Stimulated activated memory B cell treated with anti-CD40 and anti-IgM and Interleukin-4, amounts not matched to agents 10 μg/mL and 1 μg/mL and 100 μg/mL, for 72 hours (primary cell): ENCODE measurements at regions not wholly inside any gene's neighbourhood (a gene's known extent, or its start where the extent isn't known, plus 50 kb on each side); places are given as distances from the start of the nearest gene placed in this dataset.

ENCODE experiments used
- ATAC-seq: fragments of 150-1000 bp; cut with Tn5 transposase; 2 replicates; pipeline ENCODE4 v1.10.0; 2021
- H3K27ac Mint-ChIP-seq: one replicate; pipeline ENCODE4 v1.8.0; 2022; ENCODE audit warnings: mild to moderate bottlenecking, mixed read lengths
- H3K27me3 Mint-ChIP-seq: one replicate; pipeline ENCODE4 v1.8.0; 2022; ENCODE audit warnings: mixed read lengths
- H3K36me3 Mint-ChIP-seq: one replicate; pipeline ENCODE4 v1.8.0; 2022; ENCODE audit warnings: mixed read lengths
- H3K4me1 Mint-ChIP-seq: one replicate; pipeline ENCODE4 v1.8.0; 2022; ENCODE audit warnings: mixed read lengths
- H3K4me3 Mint-ChIP-seq: one replicate; pipeline ENCODE4 v1.8.0; 2022; ENCODE audit warnings: mild to moderate bottlenecking, moderate library complexity, mixed read lengths
- H3K9me3 Mint-ChIP-seq: one replicate; pipeline ENCODE4 v1.8.0; 2022; ENCODE audit warnings: mixed read lengths

DNA sequence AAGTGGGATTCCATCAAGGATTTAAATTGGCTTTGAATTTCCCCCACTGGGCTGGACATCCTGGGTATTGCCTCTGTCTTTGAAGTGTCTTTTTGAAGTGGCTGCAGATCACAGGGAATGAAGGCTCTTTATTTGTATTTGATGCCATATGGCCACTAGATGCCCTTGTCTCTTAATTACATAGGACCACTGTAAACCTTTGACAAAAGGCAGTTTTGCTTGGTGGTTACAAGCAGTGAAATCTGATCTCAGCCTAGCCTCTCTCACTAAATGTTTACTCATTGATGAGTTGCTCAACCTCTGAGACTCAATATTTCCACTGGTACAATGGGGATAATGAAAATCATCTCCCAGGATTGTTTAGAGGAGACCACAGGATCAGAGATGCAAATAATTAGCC lies 102.2 kb downstream of the INSIG2 start:
- ATAC-seq = no peak
- no peaks in the 10 kb centered on the region for H3K9me3 Mint-ChIP-seq
- no peak overlapping the region for H3K4me3 Mint-ChIP-seq
- peaks cover 11% of the 10 kb centered on the region for H3K4me1 Mint-ChIP-seq
- H3K27ac Mint-ChIP-seq = no peak overlapping the region
- no peaks in the 10 kb centered on the region for H3K36me3 Mint-ChIP-seq
- peaks cover 6% of the 10 kb centered on the region for H3K27me3 Mint-ChIP-seq

DNA sequence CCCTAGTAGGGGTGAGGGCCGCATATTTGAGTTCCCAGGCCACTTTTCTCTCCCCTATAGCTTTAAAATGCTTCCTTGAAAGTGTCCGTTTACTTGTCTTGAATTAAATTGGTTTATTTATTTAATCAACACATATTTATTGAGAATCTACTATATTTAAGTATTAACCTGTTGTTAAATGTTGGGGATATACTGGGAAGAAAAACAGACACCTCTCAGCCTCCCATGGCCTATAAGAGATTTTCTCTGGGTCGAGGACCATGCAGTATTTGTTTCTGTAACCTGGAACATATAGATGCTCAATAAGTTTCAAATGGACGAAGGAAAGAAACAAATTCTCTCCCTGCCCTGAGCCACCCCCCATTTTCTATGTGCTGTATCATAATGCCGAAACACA lies 98.6 kb downstream of the INSIG2 start:
- H3K4me3 Mint-ChIP-seq = peak overlapping the region; percentile 94
- ATAC-seq = no peak
- H3K9me3 Mint-ChIP-seq = no peaks in the 10 kb centered on the region
- peaks cover 17% of the 10 kb centered on the region for H3K4me1 Mint-ChIP-seq
- peak overlapping the region; percentile 88 for H3K27ac Mint-ChIP-seq
- no peaks in the 10 kb centered on the region for H3K36me3 Mint-ChIP-seq
- peaks cover 6% of the 10 kb centered on the region for H3K27me3 Mint-ChIP-seq

DNA sequence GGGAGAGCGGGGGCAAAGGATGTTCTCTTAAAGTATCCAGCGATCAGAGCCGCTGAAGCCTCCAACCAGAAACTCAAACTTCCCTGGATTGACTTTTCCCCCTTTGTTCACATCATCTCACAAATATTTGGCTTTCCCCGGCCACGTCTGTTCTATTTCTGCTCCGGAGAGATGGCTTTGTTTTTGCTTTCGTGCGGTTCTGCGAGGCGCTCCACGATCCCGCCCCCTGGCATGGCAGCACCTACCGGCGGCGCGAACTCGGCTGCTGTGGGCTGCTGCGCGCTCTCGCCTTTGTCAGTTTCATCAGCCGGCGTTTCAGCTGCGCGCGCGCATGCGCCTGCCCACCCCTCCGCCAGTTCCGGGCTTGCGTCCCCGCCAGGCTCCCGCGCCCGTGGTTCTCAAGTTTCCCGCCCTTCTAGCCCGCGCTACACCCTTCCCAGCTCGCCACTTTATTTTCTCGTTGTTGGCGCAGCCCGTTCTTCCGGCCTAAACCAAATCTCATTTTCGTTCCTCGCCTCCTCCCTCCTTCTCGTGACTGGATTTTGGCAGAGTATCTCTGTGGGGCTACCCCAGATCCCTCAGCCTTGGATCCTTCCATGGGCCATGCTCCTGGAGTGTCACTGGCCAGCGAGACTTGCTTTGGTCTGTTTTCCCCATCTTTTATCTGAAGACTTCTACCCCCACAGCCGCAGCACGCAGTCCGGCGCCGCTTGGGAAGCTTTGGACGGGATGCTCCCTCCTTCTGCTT lies 98.0 kb downstream of the INSIG2 start:
- Mint-ChIP-seq H3K4me1 (peaks cover 17% of the 10 kb centered on the region), H3K36me3 (no peaks in the 10 kb centered on the region), H3K4me3 (peak overlapping the region; percentile 94), H3K27me3 (peaks cover 4% of the 10 kb centered on the region), H3K9me3 (no peaks in the 10 kb centered on the region), H3K27ac (peak overlapping the region; percentile 88)
- peak; percentile 95 for ATAC-seq

DNA sequence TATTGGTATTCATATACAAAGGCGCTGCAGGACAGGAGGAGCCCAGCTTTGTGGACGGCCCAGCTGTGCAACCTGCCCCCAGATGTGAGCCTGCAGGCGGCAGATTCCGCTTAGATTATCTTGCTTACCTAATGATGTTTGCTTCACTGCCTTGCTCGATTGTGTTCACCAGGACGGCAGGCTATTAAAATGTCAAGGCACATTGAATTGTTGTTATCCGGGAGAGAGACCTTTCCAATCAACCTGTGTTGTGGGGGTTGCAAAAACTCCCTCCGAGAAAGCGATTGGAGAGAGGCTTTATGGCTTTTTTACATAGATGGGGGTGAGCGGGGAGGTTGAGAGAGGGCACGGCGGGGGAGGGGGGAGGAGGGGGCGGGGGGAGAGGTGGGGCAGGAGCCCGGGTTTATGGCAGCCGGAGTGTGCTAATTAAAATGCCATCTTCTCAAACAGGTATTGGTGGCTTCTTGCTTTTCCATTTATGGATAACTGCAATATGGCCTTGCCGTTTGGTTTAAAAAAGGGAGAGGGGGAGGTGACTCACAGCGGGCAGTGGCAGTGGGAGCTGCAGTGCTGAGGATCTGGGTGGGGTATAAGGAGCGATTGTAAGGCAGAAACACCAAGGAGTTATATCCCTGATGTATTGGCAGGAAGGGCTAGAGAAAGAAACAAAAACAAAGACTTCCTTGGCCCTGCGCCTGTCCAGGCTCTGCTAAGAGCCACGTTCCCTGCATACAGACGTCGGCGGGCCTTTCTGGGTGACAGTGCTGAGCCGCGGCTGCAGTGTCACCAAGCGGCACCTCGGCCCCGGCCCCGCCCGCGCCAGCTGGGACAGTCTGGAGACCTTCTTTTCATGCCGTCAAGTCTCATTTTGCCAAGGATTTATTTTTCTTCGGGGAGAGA lies 97.2 kb downstream of the INSIG2 start:
- Mint-ChIP-seq H3K27ac (peak overlapping the region; percentile 88), H3K4me1 (peaks cover 17% of the 10 kb centered on the region), H3K27me3 (peaks cover 4% of the 10 kb centered on the region), H3K9me3 (no peaks in the 10 kb centered on the region), H3K36me3 (no peaks in the 10 kb centered on the region), H3K4me3 (peak overlapping the region; percentile 94)
- peak; percentile 87 for ATAC-seq

DNA sequence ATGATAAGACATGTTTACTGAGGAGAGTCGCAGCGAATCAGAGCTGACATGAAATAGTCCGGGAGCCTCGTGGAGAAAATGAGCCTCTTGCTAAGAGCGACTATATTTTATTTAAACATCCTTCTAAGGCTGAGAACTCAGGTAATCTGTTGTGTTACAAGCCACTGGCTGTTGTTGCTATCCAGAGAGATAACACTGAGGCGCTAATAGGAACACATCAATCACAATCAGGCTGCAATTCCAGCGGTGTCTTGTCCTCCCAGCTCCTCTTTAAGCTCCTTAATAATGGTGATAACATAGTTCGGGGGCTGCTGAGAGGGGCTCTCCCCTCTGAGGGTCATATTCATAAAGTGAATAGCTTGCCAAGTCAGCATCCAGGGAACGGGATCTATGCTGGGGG lies 95.1 kb downstream of the INSIG2 start:
- no peak overlapping the region for H3K27ac Mint-ChIP-seq
- peaks cover 16% of the 10 kb centered on the region for H3K27me3 Mint-ChIP-seq
- H3K4me1 Mint-ChIP-seq = peaks cover 17% of the 10 kb centered on the region
- no peaks in the 10 kb centered on the region for H3K9me3 Mint-ChIP-seq
- no peaks in the 10 kb centered on the region for H3K36me3 Mint-ChIP-seq
- ATAC-seq = no peak
- H3K4me3 Mint-ChIP-seq = no peak overlapping the region

DNA sequence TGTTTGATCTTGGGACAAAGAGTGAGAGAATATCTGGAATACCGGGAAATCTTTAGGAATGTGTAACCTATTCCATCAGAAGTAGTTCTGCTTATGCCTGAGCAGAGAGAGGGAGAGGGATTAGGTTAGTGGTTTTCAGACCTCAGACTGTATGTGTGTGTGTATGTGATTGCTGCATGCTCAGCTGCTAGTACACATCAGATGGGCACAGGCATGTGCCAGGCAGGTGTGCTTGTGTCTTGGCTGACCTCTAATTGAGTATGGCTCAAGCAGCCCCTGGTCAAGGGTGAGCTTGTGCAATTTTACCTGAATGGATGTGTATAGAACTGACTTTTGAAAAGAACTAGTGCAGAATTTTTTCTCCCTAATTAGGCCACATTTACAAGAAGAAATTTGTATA lies 91.2 kb downstream of the INSIG2 start:
- H3K4me1 Mint-ChIP-seq = no peaks in the 10 kb centered on the region
- H3K27ac Mint-ChIP-seq = no peak overlapping the region
- H3K36me3 Mint-ChIP-seq = no peaks in the 10 kb centered on the region
- H3K4me3 Mint-ChIP-seq = no peak overlapping the region
- ATAC-seq = no peak
- H3K9me3 Mint-ChIP-seq = no peaks in the 10 kb centered on the region
- peaks cover 25% of the 10 kb centered on the region for H3K27me3 Mint-ChIP-seq

DNA sequence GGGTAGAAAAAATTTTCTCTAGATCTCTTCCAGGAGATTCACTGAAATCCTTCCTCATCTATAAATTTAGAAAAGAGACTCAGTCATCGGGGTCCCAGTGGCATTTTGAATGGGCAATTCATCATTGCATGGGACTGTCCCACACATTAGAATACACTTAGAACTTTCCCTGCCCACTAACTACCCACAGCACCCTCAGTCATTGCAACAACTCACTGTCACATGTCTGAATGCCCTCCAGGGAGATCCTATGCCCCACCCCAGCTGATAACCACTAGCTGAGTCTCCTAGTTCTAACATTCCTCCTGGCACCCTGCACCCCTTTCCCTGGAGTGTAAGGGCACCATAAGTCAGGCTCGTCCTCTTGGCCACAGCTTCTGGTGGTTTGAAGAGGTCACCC lies 89.6 kb downstream of the INSIG2 start:
- Mint-ChIP-seq H3K9me3 (no peaks in the 10 kb centered on the region), H3K4me1 (no peaks in the 10 kb centered on the region), H3K27ac (no peak overlapping the region), H3K4me3 (no peak overlapping the region), H3K27me3 (peaks cover 26% of the 10 kb centered on the region), H3K36me3 (no peaks in the 10 kb centered on the region)
- no peak for ATAC-seq

DNA sequence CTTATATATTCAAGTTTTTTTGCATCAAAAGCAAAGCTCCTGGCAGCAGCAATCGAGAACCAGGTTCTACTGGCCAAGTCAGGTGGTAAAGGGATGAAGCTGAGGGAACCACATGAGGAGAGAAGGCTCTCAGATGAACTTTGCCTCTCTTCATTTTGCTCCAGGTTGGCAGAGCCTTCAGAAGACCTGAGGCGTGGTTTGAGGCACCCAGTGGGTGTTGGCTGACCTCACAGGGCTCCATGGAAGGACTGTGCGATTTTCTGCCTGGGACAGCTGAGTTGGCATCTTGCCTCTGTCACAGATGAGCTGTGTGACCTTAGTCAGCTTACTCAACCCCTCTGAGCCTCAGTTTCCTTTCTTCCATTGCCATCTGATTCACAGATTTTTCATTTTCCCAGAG lies 89.0 kb downstream of the INSIG2 start:
- Mint-ChIP-seq H3K27me3 (peaks cover 26% of the 10 kb centered on the region), H3K27ac (no peak overlapping the region), H3K4me1 (no peaks in the 10 kb centered on the region), H3K4me3 (no peak overlapping the region), H3K36me3 (no peaks in the 10 kb centered on the region), H3K9me3 (no peaks in the 10 kb centered on the region)
- ATAC-seq = no peak

DNA sequence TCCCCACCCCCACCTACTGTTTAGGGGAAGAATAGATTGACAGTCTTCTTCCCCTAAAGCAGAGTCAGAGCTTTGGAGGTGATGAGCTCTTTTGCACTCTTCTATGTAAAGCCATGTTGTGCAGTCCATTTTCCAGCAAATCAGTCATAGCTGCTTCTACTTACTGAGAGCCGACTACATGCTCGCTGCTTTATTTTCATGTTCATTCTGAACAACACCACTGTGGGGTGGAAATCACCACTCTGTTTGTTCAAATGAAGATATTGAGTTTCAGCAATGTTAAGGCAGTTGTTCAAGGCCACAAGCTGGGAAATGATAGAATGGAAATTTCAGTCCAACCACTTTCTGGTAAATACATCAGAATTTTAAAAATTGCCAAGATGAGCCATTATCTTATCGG lies 88.3 kb downstream of the INSIG2 start:
- peaks cover 26% of the 10 kb centered on the region for H3K27me3 Mint-ChIP-seq
- ATAC-seq = no peak
- no peak overlapping the region for H3K4me3 Mint-ChIP-seq
- H3K27ac Mint-ChIP-seq = no peak overlapping the region
- H3K9me3 Mint-ChIP-seq = no peaks in the 10 kb centered on the region
- H3K4me1 Mint-ChIP-seq = no peaks in the 10 kb centered on the region
- H3K36me3 Mint-ChIP-seq = no peaks in the 10 kb centered on the region

DNA sequence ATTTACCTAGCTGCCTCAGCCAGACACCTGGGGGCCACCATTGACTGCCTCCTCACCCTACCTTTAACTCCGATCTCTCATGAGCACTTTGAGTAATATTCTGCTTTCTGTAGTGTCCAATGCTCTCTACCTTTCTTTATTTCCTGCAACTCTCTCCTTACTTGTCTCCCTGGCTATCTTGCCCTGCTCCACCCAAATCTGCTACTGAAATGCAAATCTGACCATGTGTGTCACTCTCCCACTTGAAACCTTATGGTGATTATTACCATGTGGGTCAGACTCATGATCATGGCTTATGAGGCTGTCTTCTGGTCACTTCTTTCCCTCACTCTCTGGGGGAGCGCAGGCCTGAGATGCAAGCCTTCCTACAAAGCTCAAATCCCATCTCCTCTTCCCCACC lies 83.3 kb downstream of the INSIG2 start:
- Mint-ChIP-seq H3K4me3 (no peak overlapping the region), H3K27me3 (peaks cover 10% of the 10 kb centered on the region), H3K36me3 (no peaks in the 10 kb centered on the region), H3K27ac (no peak overlapping the region), H3K4me1 (peaks cover 5% of the 10 kb centered on the region), H3K9me3 (no peaks in the 10 kb centered on the region)
- ATAC-seq = no peak

DNA sequence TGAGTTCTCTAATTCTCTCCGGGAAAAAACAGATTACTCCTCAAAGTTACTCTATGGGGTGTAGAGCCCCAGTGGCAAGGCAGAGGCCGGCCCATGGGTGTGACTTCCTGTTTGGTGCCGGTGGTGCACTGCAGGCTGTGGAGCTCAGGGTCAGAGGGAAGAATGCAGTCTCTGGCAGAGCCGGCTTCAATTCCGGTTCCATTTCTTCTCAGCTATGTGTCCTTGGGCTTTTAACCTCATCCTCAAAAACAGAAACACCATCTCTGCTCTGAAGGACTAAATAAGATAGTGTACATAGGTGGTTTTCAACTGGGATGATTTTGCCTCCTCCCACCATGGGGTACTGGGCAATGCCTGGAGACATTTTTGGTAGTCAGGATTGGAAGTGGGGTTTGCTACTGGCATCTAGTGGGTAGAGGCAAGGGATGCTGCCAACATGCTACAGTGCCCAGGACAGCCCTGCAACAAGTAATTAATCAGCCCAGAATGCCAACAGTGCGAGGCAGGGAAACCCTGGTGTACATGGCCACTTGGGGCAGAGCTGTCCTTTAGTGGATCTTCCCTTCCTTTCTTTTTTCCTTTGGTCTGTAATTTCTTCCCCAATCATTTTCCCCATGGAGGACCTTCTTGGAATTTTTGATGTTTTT lies 81.2 kb downstream of the INSIG2 start:
- Mint-ChIP-seq H3K36me3 (no peaks in the 10 kb centered on the region), H3K4me1 (peaks cover 5% of the 10 kb centered on the region), H3K27ac (no peak overlapping the region), H3K4me3 (no peak overlapping the region), H3K9me3 (peaks cover 6% of the 10 kb centered on the region), H3K27me3 (peaks cover 2% of the 10 kb centered on the region)
- ATAC-seq = peak; percentile 53

DNA sequence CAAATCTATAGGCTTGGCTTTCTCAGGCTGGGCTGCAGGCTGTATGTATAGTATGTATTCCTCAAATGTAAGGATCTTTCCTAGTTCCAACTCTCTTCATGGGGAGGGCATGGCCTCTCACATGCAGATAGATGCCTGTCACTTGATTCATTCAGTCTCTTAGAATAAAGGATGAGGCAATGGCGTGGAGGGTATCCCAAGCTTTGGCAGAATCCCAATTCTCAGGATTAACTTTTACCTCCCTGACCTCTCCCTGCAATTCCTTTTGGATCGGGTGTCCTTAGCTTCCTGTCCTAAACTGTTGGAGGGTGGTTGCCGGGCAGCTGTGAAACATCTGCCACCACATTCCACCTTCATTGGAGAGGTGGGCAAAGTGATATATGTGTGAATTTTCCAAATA lies 80.3 kb downstream of the INSIG2 start:
- ATAC-seq = no peak
- Mint-ChIP-seq H3K9me3 (peaks cover 6% of the 10 kb centered on the region), H3K27ac (no peak overlapping the region), H3K36me3 (peaks cover 7% of the 10 kb centered on the region), H3K27me3 (no peaks in the 10 kb centered on the region), H3K4me3 (no peak overlapping the region), H3K4me1 (peaks cover 5% of the 10 kb centered on the region)

DNA sequence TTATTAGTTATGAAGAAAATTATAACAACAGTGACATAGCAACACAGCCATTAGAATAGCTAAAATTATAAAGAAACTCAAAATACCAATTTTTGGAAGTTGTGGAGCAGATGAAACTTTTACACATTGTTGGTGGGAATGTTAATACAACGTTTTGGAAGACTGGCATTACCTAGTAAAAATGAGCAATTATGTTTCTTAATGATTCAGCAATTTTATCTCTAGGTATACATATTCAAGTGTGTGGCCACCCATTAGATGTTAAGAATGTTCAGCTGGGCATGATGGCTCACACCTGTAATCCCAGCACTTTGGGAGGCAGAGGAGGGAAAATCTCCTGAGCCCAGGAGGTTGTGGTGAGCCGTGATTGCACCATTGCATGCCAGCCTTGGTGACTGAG lies 78.8 kb downstream of the INSIG2 start:
- Mint-ChIP-seq H3K27me3 (no peaks in the 10 kb centered on the region), H3K4me1 (peaks cover 5% of the 10 kb centered on the region), H3K27ac (no peak overlapping the region), H3K4me3 (no peak overlapping the region), H3K9me3 (peaks cover 8% of the 10 kb centered on the region), H3K36me3 (peaks cover 7% of the 10 kb centered on the region)
- no peak for ATAC-seq

DNA sequence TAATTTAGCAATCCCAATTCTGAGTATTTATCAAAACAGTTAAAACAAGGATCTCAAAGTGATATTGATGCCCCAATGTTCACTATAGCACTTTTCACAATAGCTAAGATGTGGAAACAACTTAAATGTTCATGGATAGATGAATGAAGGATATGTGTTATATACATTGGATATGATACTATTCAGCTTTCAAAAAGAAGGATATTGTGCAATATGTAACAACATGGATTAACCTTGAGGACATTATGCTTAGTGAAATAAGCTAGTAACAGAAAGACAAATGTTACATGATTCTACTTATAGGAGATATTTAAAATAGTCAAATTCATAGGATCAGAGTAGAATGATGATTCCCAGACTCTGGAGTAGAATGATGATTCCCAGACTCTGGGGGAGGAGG lies 78.0 kb downstream of the INSIG2 start:
- Mint-ChIP-seq H3K9me3 (peaks cover 8% of the 10 kb centered on the region), H3K4me1 (peaks cover 5% of the 10 kb centered on the region), H3K36me3 (peaks cover 7% of the 10 kb centered on the region), H3K27me3 (peaks cover 5% of the 10 kb centered on the region), H3K27ac (no peak overlapping the region), H3K4me3 (no peak overlapping the region)
- ATAC-seq = no peak

DNA sequence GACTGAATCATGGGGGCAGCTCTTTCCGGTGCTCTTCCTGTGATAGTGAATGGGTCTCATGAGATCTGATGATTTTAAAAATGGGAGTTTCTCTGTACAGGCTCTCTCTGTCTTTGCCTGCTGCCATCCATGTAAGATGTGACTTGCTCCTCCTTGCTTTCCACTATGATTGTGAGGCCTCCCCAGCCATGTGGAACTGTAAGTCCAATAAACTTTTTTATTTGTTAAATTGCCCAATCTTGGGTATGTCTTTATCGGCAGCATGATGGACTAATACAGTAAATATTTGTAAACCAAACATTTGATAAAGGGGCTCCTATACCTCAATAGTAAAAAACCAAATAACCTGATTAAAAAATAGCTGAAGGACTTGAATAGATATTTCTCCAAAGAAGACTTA lies 77.3 kb downstream of the INSIG2 start:
- no peak for ATAC-seq
- Mint-ChIP-seq H3K4me1 (peaks cover 5% of the 10 kb centered on the region), H3K27me3 (peaks cover 11% of the 10 kb centered on the region), H3K27ac (no peak overlapping the region), H3K36me3 (peaks cover 7% of the 10 kb centered on the region), H3K4me3 (no peak overlapping the region), H3K9me3 (peaks cover 8% of the 10 kb centered on the region)
